Thoracic aorta (tissue), 2 donors: ENCODE measurements at regions not wholly inside any gene's neighbourhood (a gene's known extent, or its start where the extent isn't known, plus 50 kb on each side); places are given as distances from the start of the nearest gene placed in this dataset.

Experiments
- ATAC-seq: fragments of 150-250 bp; one replicate; pipeline ENCODE4 v1.8.0; 2017; ENCODE audit warnings: low read depth; ENCODE audit not compliant: insufficient number of reproducible peaks, low FRiP score
- DNase-seq: peaks from one replicate; pipeline ENCODE4 v3.0.0-alpha.2; 2020; ENCODE audit warnings: low spot score
- H3K27ac ChIP-seq, 2 donors: fragments of 200-600 bp; sonication (generic); 1 replicate in 1 of 2; 2 replicates in 1 of 2; pipeline ENCODE4 v1.5.1; 2016; ENCODE audit warnings: mild to moderate bottlenecking in 2 of 2, moderate library complexity in 2 of 2
- H3K27me3 ChIP-seq: fragments of 200-600 bp; sonication (generic); replicated peaks from 2 replicates; pipeline ENCODE4 v1.6.0; 2016; ENCODE audit warnings: mild to moderate bottlenecking; ENCODE audit not compliant: insufficient read depth
- H3K36me3 ChIP-seq: fragments of 200-600 bp; sonication (generic); one replicate; pipeline ENCODE4 v1.5.1; 2016
- H3K4me1 ChIP-seq, 2 donors: fragments of 200-600 bp; sonication (generic); 1 replicate in 1 of 2; 2 replicates in 1 of 2; pipeline versions ENCODE4 v1.5.1 to v1.6.0; 2016; ENCODE audit warnings: low read depth in 2 of 2, mild to moderate bottlenecking in 1 of 2; ENCODE audit not compliant: control insufficient read depth in 1 of 2
- H3K4me3 ChIP-seq: fragments of 200-600 bp; sonication (generic); 2 replicates; pipeline ENCODE4 v1.5.1; 2016; ENCODE audit warnings: mild to moderate bottlenecking
- H3K9me3 ChIP-seq: fragments of 200-600 bp; sonication (generic); 2 replicates; pipeline ENCODE4 v1.5.1; 2016
- CTCF ChIP-seq: fragments of 200-600 bp; sonication (generic); IDR thresholded peaks from one replicate; pipeline ENCODE4 v1.5.1; 2019; ENCODE audit warnings: antibody characterized with exemption

DNA sequence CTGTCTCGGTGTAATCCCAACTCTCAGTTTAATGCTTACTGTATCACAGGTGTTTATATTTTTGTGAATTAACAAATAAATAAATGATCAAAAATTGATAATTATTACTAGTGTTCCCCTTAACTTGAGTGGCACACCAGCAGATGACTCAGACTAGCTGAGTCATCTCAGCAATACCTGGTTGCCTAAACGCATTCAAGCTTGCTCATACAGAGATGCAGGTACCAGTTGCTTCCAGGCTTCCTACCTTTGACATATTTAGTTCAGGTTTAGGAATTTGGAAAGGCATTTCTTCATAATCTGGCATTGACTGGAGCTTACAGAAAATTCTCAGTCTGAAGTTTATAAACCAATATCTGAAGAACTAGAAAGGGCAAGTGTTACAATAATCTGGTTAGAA lies 78.9 kb upstream of the LMO4 start:
- H3K36me3 ChIP-seq: no peaks in the 10 kb centered on the region
- DNase-seq (no peak), ATAC-seq (no peak)
- H3K4me3 ChIP-seq: no peak overlapping the region
- no peak overlapping the region for H3K27ac ChIP-seq
- H3K9me3 ChIP-seq: no peaks in the 10 kb centered on the region
- no peaks in the 10 kb centered on the region for H3K4me1 ChIP-seq
- TF ChIP-seq CTCF: no peak
- no peaks in the 10 kb centered on the region for H3K27me3 ChIP-seq

DNA sequence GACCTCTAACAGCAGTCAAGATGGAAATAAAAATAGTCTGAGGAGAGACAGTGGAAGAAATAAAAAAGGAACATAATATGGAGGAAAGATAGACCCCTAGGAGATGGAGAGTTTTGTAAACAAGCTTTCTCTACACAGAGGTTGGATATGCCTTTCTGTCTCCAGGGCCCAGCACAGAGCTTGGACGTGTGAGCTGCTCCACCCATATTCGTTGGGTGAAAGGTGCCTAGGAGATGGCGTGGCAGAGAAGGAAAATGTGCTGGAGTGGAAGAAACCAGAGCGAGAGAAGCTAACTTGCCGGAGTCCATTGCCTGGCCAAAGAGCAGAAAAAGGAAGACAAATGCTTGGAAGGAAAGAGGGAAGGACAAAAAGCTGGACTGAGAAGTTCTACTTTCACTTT lies 78.3 kb upstream of the LMO4 start:
- ATAC-seq (no peak), DNase-seq (no peak)
- Histone ChIP-seq H3K27ac (no peak overlapping the region), H3K4me3 (no peak overlapping the region), H3K9me3 (no peaks in the 10 kb centered on the region), H3K36me3 (no peaks in the 10 kb centered on the region), H3K27me3 (no peaks in the 10 kb centered on the region), H3K4me1 (no peaks in the 10 kb centered on the region)
- TF ChIP-seq CTCF: no peak

- Histone ChIP-seq H3K27ac (no peak overlapping the region), H3K9me3 (no peaks in the 10 kb centered on the region), H3K27me3 (no peaks in the 10 kb centered on the region), H3K4me1 (no peaks in the 10 kb centered on the region), H3K4me3 (no peak overlapping the region), H3K36me3 (no peaks in the 10 kb centered on the region)
- ATAC-seq: no peak
- no peak for DNase-seq
- no peak for TF ChIP-seq CTCF
Observed at GRCh38 chr1:87252406-87252805, 76.3 kb upstream of the LMO4 start.

- no peak for DNase-seq
- H3K27me3 ChIP-seq: no peaks in the 10 kb centered on the region
- no peaks in the 10 kb centered on the region for H3K4me1 ChIP-seq
- H3K27ac ChIP-seq: no peak overlapping the region
- no peaks in the 10 kb centered on the region for H3K36me3 ChIP-seq
- no peaks in the 10 kb centered on the region for H3K9me3 ChIP-seq
- no peak for ATAC-seq
- no peak overlapping the region for H3K4me3 ChIP-seq
- no peak for TF ChIP-seq CTCF
Observed at GRCh38 chr1:87262688-87263087, 66.0 kb upstream of the LMO4 start.

DNA sequence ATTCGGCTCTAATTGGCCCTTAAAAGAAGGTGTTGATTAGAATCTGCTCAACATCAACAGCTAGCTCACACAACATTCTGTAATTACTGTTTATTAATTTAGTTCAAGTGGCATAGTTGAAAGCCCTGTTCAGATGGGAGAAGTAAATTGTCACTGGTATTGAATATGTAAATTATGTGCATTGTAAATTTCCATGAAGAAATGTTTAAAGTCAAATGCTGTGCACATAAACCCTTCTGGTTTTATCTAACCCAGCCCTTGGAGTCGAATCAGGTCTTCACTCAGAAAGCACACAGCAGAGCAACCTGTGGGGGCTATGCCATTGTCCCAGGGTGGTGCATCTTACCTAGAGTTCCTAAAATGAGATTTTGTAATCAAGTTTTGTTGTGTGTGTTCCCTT lies 65.4 kb upstream of the LMO4 start:
- no peak for ATAC-seq
- Histone ChIP-seq H3K27me3 (no peaks in the 10 kb centered on the region), H3K27ac (no peak overlapping the region), H3K4me3 (no peak overlapping the region), H3K4me1 (no peaks in the 10 kb centered on the region), H3K9me3 (no peaks in the 10 kb centered on the region), H3K36me3 (no peaks in the 10 kb centered on the region)
- DNase-seq: no peak
- TF ChIP-seq CTCF: no peak
